ENCODE measurements at regions not wholly inside any gene's neighbourhood (a gene's known extent, or its start where the extent isn't known, plus 50 kb on each side); places are given as distances from the start of the nearest gene placed in this dataset.

DNA sequence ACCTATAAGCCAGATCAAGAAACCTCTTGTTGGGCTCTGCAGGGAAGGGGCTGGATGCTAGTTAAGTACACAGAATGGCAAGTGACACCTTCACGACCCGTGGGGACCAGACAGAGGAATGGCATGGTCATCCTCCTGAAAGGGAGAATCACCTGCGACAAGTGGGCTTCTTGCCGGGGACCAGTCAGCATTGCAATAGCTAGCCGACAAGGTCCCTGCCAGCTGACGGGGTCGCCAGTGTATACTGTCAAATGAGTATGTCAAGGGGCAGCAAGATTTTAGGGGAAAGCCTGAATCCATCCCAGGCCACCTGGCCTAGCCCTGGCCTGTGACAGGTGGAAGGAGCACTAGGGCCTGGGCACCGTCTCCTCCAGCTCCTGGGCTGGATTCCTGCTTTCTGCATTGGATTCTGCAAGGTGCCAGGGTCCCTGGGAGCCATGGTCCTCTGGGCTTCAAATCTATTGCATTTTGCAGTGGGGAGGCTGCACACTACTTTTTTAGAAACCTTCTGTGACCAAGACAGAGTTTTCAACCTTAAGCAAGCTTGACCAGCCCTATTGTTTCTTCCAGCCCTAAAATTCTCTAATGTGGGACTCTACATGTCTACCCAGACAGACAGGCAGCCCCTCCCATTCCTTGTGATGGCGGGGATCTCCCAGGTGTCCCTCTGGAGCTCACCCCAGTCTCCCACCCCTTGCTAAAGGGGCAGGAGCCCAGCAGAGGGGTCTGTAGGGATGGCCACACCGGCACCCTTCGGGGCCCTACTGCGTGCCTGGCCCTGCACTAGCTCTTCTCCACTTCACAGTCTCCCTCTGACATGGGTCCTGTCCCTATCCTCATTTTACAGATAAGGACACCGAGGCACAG is 178.5 kb downstream of the GLI2 start:
- ChIA-PET POLR2A (ENCODE audit: unreplicated experiment) (interaction anchor here (0.5 to 0.7 kb wide), 3 partner anchors 161 to 1235 kb away, joined by 3 to 9 read pairs (median 5); partner anchors contain the start of gene TMEM177), CTCF (interaction anchor here (0.6 kb wide), 2 partner anchors 35 to 262 kb away, joined by 3 to 5 read pairs; no protein-coding TSS in a partner anchor)
- no peaks in the 10 kb centered on the region for H3K27me3 ChIP-seq (ENCODE audit: insufficient read depth, low read depth)
- H3F3A ChIP-seq (ENCODE audit: insufficient read depth, low read depth), result no peaks in the 10 kb centered on the region
- no peak for DNase-seq
- H3K4me3 ChIP-seq, result no peak overlapping the region
- no peaks in the 10 kb centered on the region for H3K9me2 ChIP-seq (ENCODE audit: insufficient read depth)
- TSS peak; percentile 38 for BruUV-seq (replicated peaks)
- H3K27ac ChIP-seq, result no peak overlapping the region
- intact Hi-C loops (cut with micrococcal nuclease; ENCODE audit: unreplicated experiment), result loop anchor here (1.0 to 5.0 kb wide), 3 partner anchors 47 to 177 kb away; no protein-coding TSS in a partner anchor
- H3K79me2 ChIP-seq (ENCODE audit: low read depth), result no peaks in the 10 kb centered on the region
- H3K9me3 ChIP-seq (ENCODE audit: insufficient read depth, low read depth), result no peaks in the 10 kb centered on the region
- H3K4me2 ChIP-seq, result no peak overlapping the region
- H3K4me1 ChIP-seq (replicated peaks; ENCODE audit: insufficient read depth), result peaks cover 21% of the 10 kb centered on the region
- H4K20me1 ChIP-seq (ENCODE audit: insufficient read depth), result no peaks in the 10 kb centered on the region
- TF ChIP-seq EZH2 (IDR thresholded peaks at IDR 0.05; ENCODE audit: low read depth) (no peak), CTCF (conservative IDR thresholded peaks at IDR 0.05) (no peak)
- H2AFZ ChIP-seq, result no peak overlapping the region
- no peaks in the 10 kb centered on the region for H3K36me3 ChIP-seq (ENCODE audit: low read depth)

GRCh38 chr2:120914839-120915521 is 179.3 kb downstream of the GLI2 start:
- Histone ChIP-seq H3K27ac (no peak overlapping the region), H4K20me1 (ENCODE audit: insufficient read depth) (no peaks in the 10 kb centered on the region), H3K4me1 (replicated peaks; ENCODE audit: insufficient read depth) (peaks cover 21% of the 10 kb centered on the region), H3K36me3 (ENCODE audit: low read depth) (no peaks in the 10 kb centered on the region), H3K4me3 (no peak overlapping the region), H3K4me2 (peak overlapping the region; percentile 9; the same call in 1 of the 2 replicates), H3F3A (ENCODE audit: insufficient read depth, low read depth) (no peaks in the 10 kb centered on the region), H2AFZ (0 out of 2 replicates have a peak overlapping the region, but pooled peaks have one; percentile 23), H3K27me3 (ENCODE audit: insufficient read depth, low read depth) (no peaks in the 10 kb centered on the region), H3K9me2 (ENCODE audit: insufficient read depth) (no peaks in the 10 kb centered on the region), H3K79me2 (ENCODE audit: low read depth) (no peaks in the 10 kb centered on the region), H3K9me3 (ENCODE audit: insufficient read depth, low read depth) (no peaks in the 10 kb centered on the region)
- no TSS peak for BruUV-seq (replicated peaks)
- intact Hi-C loops (cut with micrococcal nuclease; ENCODE audit: unreplicated experiment), result loop anchor here (1.0 to 5.0 kb wide), 3 partner anchors 123 to 220 kb away; no protein-coding TSS in a partner anchor
- CTCF ChIA-PET, result interaction anchor here (0.6 kb wide), 2 partner anchors 36 to 362 kb away, joined by 5 to 7 read pairs; no protein-coding TSS in a partner anchor
- peak; percentile 46 to 87 for DNase-seq
- TF ChIP-seq EZH2 (IDR thresholded peaks at IDR 0.05; ENCODE audit: low read depth), result no peak
- TF ChIP-seq CTCF (conservative IDR thresholded peaks at IDR 0.05), result no peak
- POLR2A ChIA-PET (ENCODE audit: unreplicated experiment), result interaction anchor here (0.5 to 0.7 kb wide), 5 partner anchors 151 to 594 kb away, joined by 3 to 9 read pairs (median 5); no protein-coding TSS in a partner anchor

DNA sequence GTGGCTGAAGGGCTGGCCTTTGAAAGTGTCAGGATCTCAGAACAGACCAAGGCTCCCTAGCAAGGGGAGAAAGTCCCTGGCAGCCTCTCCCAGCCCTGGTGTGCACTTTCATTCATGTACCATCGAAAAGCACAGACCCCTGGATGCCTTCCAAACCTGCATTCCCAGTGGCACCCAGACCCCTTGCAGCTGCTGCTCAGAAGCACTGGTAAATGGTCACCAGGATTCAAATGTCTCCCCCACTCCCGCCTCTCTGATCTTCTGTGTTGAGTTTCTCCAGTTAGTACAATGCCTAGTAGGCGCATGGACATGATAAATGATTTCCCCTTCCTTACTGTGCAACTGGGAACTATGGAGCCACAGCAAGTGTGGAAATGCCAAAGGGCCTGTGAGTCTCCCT is 180.0 kb downstream of the GLI2 start:
- no peak for DNase-seq
- Histone ChIP-seq H3K4me3 (no peak overlapping the region), H3F3A (ENCODE audit: insufficient read depth, low read depth) (no peaks in the 10 kb centered on the region), H2AFZ (no peak overlapping the region), H4K20me1 (ENCODE audit: insufficient read depth) (no peaks in the 10 kb centered on the region), H3K27me3 (ENCODE audit: insufficient read depth, low read depth) (no peaks in the 10 kb centered on the region), H3K4me1 (replicated peaks; ENCODE audit: insufficient read depth) (peaks cover 21% of the 10 kb centered on the region), H3K79me2 (ENCODE audit: low read depth) (no peaks in the 10 kb centered on the region), H3K27ac (no peak overlapping the region), H3K36me3 (ENCODE audit: low read depth) (no peaks in the 10 kb centered on the region), H3K9me2 (ENCODE audit: insufficient read depth) (no peaks in the 10 kb centered on the region), H3K9me3 (ENCODE audit: insufficient read depth, low read depth) (no peaks in the 10 kb centered on the region), H3K4me2 (no peak overlapping the region)
- CTCF ChIA-PET, result interaction anchor here (0.6 kb wide), 1 partner anchor 362 kb away, joined by 7 read pairs; no protein-coding TSS in a partner anchor
- intact Hi-C loops (cut with micrococcal nuclease; ENCODE audit: unreplicated experiment), result loop anchor here (1.0 kb wide), 1 partner anchor 220 kb away; no protein-coding TSS in a partner anchor
- no TSS peak for BruUV-seq (replicated peaks)
- POLR2A ChIA-PET (ENCODE audit: unreplicated experiment), result interaction anchor here (0.6 to 0.7 kb wide), 2 partner anchors 593 kb away, joined by 3 read pairs; no protein-coding TSS in a partner anchor
- TF ChIP-seq EZH2 (IDR thresholded peaks at IDR 0.05; ENCODE audit: low read depth) (no peak), CTCF (conservative IDR thresholded peaks at IDR 0.05) (no peak)
